GM04503 (cell line): ENCODE measurements at regions not wholly inside any gene's neighbourhood (a gene's known extent, or its start where the extent isn't known, plus 50 kb on each side); places are given as distances from the start of the nearest gene placed in this dataset.
"Not testable (repeated sequence)": the region's sequence is repeated elsewhere in the genome, so short reads cannot be mapped to it uniquely, and the experiment has no call there.

Experiments
- DNase-seq: peaks from one replicate; pipeline ENCODE4 v3.0.0-alpha.2; 2012; ENCODE audit warnings: low read depth

GRCh38 chr20:1845163-1845523 is 50.1 kb upstream of the SIRPA start:
- DNase-seq, result no peak

- DNase-seq, result no peak
Observed at GRCh38 chr20:1844325-1845162, 50.7 kb upstream of the SIRPA start.

- DNase-seq, result no peak
Observed at GRCh38 chr20:1842281-1842680, 52.9 kb upstream of the SIRPA start.

- DNase-seq, result no peak
Observed at GRCh38 chr20:1841554-1842140, 53.6 kb upstream of the SIRPA start.

- no peak for DNase-seq
Observed at GRCh38 chr20:1840817-1841553, 54.2 kb upstream of the SIRPA start.

GRCh38 chr20:1839376-1840317 is 55.6 kb upstream of the SIRPA start:
- not testable (repeated sequence) for DNase-seq

- no peak for DNase-seq
Observed at GRCh38 chr20:1838556-1839279, 56.5 kb upstream of the SIRPA start.

GRCh38 chr20:1835186-1836035 is 59.8 kb upstream of the SIRPA start:
- no peak for DNase-seq

GRCh38 chr20:1833728-1834726 is 61.2 kb upstream of the SIRPA start:
- DNase-seq, result no peak

- no peak for DNase-seq
Observed at GRCh38 chr20:1833216-1833615, 62.0 kb upstream of the SIRPA start.

- DNase-seq, result no peak
Observed at GRCh38 chr20:1832634-1833033, 62.6 kb upstream of the SIRPA start.

GRCh38 chr20:1831606-1832005 is 63.6 kb upstream of the SIRPA start:
- no peak for DNase-seq

- no peak for DNase-seq
Observed at GRCh38 chr20:1831096-1831495, 64.1 kb upstream of the SIRPA start.

- DNase-seq, result peak; percentile 81
Observed at GRCh38 chr20:1830240-1830639, 65.0 kb upstream of the SIRPA start.

- no peak for DNase-seq
Observed at GRCh38 chr20:1829531-1829930, 65.7 kb upstream of the SIRPA start.

- no peak for DNase-seq
Observed at GRCh38 chr20:1828786-1829131, 66.4 kb upstream of the SIRPA start.

GRCh38 chr20:1827974-1828785 is 67.0 kb upstream of the SIRPA start:
- no peak for DNase-seq

GRCh38 chr20:1827510-1827973 is 67.7 kb upstream of the SIRPA start:
- DNase-seq, result no peak
